HG02870 (cell line): ENCODE measurements at regions not wholly inside any gene's neighbourhood (a gene's known extent, or its start where the extent isn't known, plus 50 kb on each side); places are given as distances from the start of the nearest gene placed in this dataset.

ENCODE experiments used
- ATAC-seq: cut with Tn5 transposase; IDR thresholded peaks from one replicate; pipeline ENCODE4 v1.9.1; 2021; ENCODE audit warnings: mild to moderate bottlenecking, moderate library complexity; ENCODE audit not compliant: unreplicated experiment

DNA sequence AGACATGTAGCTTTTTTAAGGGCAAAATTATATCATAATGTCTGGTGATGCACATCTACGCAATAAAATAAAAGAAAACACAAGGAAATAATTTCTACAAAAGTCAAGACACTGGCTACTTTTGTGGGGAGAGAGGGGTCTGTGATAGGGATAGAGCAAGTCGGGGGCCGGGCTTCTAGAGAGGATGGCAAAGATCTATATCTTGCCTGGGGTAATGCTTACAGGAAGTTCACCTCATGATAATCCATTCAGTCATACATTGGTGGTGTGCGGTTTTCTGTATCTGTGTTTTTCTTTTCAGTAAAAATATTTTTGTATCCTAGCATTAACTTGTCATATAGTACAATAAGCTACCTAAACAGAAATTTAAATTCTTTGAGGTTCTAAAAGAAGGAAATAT is 178.8 kb downstream of the ARRDC4 start:
- ATAC-seq, result no peak

- ATAC-seq, result no peak
Observed at GRCh38 chr15:98142572-98142971, 182.1 kb downstream of the ARRDC4 start.

DNA sequence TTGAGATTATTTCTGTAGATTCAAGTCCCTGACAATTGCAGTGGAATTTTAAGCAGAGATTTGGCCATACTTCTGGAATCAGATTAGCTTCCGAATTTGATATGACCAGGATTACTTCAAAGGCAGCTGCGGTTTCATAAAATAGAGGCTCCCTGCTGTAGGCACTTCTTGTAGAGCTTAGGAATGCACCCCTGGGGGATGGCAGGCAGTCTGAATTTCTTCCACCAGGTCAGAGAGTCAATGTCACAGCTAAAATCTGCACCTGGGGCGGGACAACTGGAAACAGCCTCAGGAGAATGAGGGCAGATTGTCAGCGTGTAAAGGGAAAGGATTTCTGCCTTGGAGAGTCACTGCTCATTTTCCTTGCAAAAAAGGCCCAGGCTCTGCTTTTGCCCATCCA is 182.6 kb downstream of the ARRDC4 start:
- no peak for ATAC-seq

- ATAC-seq, result no peak
Observed at GRCh38 chr15:98144388-98144787, 183.9 kb downstream of the ARRDC4 start.

DNA sequence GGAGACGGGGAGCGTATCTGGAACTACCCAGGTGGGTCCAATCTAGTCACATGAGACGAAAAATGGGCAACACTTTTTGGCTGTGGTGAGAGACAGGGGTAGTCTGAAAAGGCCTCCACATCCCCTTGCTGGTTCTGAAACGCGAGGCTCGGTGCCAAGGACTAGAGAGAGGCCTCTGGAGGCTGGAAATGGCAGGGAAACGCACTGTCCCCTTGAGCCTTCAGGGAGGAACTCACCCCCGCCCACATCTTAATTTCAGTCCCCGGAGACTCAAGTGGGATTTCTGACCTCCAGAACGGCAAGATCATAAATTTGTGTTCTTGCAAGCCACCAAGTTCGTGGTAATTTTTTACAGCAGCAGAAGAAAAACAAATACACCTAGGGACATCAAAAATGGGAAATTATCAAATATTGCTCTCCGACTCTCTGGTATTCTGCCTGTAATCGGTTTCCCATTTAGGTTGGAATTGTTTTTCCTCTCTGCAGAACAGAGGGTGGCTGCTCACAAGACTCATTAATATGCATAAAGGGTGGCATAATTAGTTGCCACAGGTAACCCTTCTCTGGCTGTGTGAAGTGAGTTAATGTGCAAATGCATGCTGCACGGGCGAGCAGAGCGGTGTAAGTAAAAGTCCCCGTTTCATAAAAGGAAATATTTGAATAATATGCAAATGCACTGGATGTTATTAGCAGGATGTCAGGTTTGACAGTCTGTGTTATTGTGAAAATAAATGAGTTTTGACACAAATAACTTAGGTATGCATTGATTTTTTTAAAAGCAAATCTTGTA is 185.7 kb downstream of the ARRDC4 start:
- ATAC-seq, result no peak

DNA sequence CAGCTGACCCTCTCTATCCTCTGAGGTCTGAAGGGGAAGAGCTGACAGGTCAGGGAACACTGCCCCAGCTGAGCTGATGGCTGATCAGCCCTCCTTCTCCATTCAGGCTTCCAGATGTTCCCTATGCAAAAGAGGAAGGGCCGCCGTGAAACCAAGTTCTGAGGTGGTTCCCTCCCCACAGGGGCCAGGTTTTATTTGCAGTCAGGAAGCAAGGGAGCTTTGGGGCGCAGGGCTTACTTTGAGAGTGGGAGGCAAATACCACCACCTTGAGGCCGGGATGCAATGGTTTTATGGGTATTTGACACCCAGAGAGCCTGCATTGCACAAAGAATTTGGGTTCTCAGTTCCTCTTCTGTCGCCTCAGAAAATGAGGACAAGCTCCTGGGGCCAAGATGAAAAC is 186.9 kb downstream of the ARRDC4 start:
- no peak for ATAC-seq

DNA sequence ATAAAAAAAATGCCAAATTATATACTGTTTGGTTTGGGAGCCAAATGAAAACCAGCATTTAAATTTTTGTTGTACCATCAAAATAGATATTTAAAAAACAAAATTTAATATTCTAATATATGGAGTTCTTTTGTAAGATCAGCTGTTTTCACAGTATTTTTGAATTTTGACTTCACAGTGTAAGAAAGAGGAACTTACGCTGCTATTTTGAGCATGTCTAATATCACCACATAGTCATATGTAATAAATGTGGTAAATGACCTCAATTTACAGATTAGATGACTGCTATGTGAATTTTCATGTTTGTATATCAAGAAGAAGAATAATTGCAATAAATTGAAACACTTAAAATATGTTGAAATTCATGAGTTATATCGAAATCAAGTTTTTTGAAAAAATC is 189.6 kb downstream of the ARRDC4 start:
- no peak for ATAC-seq

- no peak for ATAC-seq
Observed at GRCh38 chr15:98150536-98150935, 190.0 kb downstream of the ARRDC4 start.

GRCh38 chr15:98151096-98151495 is 190.6 kb downstream of the ARRDC4 start:
- ATAC-seq, result no peak

DNA sequence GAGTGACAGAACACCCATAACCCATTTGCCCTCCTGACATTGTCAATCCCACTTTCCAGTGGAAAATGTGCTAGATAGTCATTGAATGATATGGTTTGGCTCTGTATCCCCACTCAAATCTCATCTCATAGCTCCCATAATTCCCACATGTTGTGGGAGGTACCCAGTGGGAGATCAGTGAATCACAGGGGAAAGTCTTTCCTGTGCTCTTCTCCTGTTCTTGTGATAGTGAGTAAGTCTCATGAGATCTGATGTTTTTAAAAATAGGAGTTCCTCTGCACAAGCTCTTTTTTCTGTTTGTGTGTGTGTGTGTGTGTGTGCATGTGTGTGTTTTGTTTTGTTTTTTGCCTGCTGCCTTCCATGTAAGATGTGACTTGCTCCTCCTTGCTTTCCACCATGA is 191.7 kb downstream of the ARRDC4 start:
- no peak for ATAC-seq

DNA sequence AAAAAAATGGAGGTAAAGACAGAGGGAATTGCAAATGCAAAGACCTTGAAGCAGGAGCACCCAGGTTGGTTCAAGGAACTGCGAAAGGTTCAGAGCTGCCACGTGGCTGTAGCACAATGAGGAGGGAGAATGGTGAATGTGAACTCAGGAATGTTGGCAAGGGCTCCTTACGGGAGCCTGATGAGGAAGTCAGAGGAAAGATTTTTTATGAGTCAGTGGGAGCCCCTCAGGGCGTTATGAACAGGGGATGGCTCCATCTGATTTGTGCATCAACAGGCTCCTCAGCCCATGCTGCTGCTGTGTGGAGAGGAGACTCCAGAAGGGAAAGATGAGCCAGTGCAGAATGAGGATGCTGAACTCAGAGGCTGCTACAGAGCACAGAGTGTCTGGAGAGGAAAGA is 194.4 kb downstream of the ARRDC4 start:
- no peak for ATAC-seq

- ATAC-seq, result no peak
Observed at GRCh38 chr15:98155356-98155755, 194.9 kb downstream of the ARRDC4 start.

- no peak for ATAC-seq
Observed at GRCh38 chr15:98160236-98160635, 199.7 kb downstream of the ARRDC4 start.

- ATAC-seq, result no peak
Observed at GRCh38 chr15:98163319-98164045, 203.0 kb downstream of the ARRDC4 start.

- no peak for ATAC-seq
Observed at GRCh38 chr15:98164571-98164970, 204.1 kb downstream of the ARRDC4 start.

GRCh38 chr15:98164986-98165385 is 204.5 kb downstream of the ARRDC4 start:
- ATAC-seq, result no peak

DNA sequence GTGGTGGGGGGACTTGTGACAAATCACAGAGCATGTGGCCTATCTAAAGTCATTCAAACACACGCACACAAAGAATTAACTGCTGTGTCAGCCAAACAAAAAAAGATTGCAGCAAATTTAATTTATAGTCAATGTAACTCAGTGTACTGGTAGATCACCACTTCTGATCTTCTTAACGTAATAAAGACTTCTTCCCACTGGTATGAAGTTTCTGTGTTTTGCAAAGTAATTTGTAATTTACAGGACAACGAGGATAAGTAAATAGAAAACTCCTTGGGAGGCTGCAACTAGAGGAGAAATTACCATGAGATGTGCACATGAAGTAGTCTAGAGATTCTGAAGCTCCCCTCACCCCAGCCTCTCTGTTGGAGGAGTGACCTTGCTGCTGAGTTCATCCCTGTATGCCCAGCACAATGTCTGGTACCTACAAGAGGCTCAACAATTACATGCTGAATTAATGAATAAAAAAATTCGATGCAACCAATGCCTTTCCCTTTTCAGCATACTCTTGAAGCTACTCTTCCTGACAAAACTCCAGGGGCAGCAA is 207.3 kb downstream of the ARRDC4 start:
- no peak for ATAC-seq

DNA sequence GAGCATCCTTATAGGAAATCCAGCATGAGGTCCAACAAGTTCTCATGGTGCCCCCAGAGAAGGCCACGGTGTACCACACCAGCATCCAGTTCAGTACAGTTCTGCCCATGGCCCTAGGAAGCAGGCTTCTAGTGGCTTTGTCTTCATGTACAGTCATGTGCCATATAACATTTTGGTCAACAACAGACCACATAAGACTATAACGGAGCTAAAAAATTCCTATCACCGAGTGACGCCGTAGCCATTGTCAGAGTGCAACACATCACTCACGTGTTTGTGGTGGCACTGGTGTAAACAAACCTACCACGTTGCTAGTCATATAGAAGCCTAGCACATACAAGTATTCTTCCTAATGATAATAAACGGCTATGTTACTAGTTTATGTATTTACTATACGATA is 209.0 kb downstream of the ARRDC4 start:
- no peak for ATAC-seq

GRCh38 chr15:98174286-98174685 is 213.8 kb downstream of the ARRDC4 start:
- no peak for ATAC-seq

GRCh38 chr15:98174841-98175240 is 214.3 kb downstream of the ARRDC4 start:
- ATAC-seq, result no peak

DNA sequence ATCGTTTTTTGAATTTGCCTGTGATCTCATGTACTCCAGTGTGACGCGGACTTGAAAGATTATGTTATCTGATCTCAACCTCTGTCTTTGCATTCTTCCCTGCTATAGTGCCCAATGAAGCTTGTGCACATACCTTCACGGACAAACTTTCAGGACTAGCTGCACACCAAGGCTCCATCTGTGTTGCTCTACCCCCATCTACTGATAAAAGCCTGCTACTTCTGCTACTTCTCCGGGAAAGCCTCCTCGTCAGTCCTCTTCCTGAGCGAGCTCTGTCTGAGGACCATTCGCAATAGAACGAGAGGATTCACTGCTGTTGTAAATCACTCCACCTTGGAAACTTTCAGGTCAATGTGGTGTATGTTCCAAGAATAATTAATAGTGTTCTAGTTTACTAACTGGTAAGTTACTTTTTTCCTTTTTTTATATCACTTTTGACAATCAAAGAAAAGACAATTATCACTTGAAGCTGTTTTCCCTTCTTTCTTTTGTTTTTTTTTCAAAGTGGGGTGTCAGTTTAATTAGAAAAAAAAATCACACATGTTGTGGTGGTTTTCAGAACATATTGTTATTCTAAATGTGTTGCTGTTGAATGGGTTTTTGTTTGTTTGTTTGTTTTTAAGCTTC is 217.6 kb downstream of the ARRDC4 start:
- no peak for ATAC-seq

- ATAC-seq, result no peak
Observed at GRCh38 chr15:98178861-98179260, 218.4 kb downstream of the ARRDC4 start.
